Urothelium cell line (cell line): ENCODE measurements at regions not wholly inside any gene's neighbourhood (a gene's known extent, or its start where the extent isn't known, plus 50 kb on each side); places are given as distances from the start of the nearest gene placed in this dataset.
"Not testable (repeated sequence)": the region's sequence is repeated elsewhere in the genome, so short reads cannot be mapped to it uniquely, and the experiment has no call there.

Source experiments
- DNase-seq: peaks from one replicate; pipeline ENCODE4 v3.0.0; 2011; ENCODE audit warnings: low spot score, mixed read lengths
- FAIRE-seq: peaks from 2 replicates; lab custom pipeline; 2011; peaks lifted over from hg19 to GRCh38; lab: Jason Lieb, UNC

- no peak for DNase-seq
- no peak for FAIRE-seq
Observed at GRCh38 chr1:102365071-102365470, 368.3 kb upstream of the OLFM3 start.

- FAIRE-seq (no peak), DNase-seq (no peak)
Observed at GRCh38 chr1:102336602-102337001, 339.9 kb upstream of the OLFM3 start.

- FAIRE-seq (no peak), DNase-seq (no peak)
Observed at GRCh38 chr1:102318104-102318806, 321.5 kb upstream of the OLFM3 start.

- no peak for FAIRE-seq
- no peak for DNase-seq
Observed at GRCh38 chr1:102315096-102315495, 318.4 kb upstream of the OLFM3 start.

- no peak for FAIRE-seq
- no peak for DNase-seq
Observed at GRCh38 chr1:102296116-102296515, 299.4 kb upstream of the OLFM3 start.

- no peak for FAIRE-seq
Observed at GRCh38 chr1:102282955-102283354, 286.2 kb upstream of the OLFM3 start.

GRCh38 chr1:102262994-102263393, 266.3 kb upstream of the OLFM3 start:
- DNase-seq, result no peak
- no peak for FAIRE-seq

More at GRCh38 chr1:102282955-102283354, 286.2 kb upstream of the OLFM3 start:
- DNase-seq, result no peak

GRCh38 chr1:102252731-102253505, 256.2 kb upstream of the OLFM3 start:
- no peak for DNase-seq
- no peak for FAIRE-seq

- FAIRE-seq (no peak), DNase-seq (no peak)
Observed at GRCh38 chr1:102241431-102242338, 245.0 kb upstream of the OLFM3 start.

GRCh38 chr1:102239247-102239646, 242.5 kb upstream of the OLFM3 start:
- no peak for FAIRE-seq
- no peak for DNase-seq

- no peak for DNase-seq
- no peak for FAIRE-seq
Observed at GRCh38 chr1:102234753-102235359, 238.1 kb upstream of the OLFM3 start.

GRCh38 chr1:102219463-102219862, 222.7 kb upstream of the OLFM3 start:
- FAIRE-seq (no peak), DNase-seq (no peak)

GRCh38 chr1:102210891-102211290, 214.2 kb upstream of the OLFM3 start:
- not testable (repeated sequence) for FAIRE-seq, DNase-seq

GRCh38 chr1:102191723-102192122, 195.0 kb upstream of the OLFM3 start:
- FAIRE-seq (no peak), DNase-seq (peak; percentile 23)

GRCh38 chr1:102190429-102190828, 193.7 kb upstream of the OLFM3 start:
- no peak for FAIRE-seq
- no peak for DNase-seq

GRCh38 chr1:102186536-102186935, 189.8 kb upstream of the OLFM3 start:
- no peak for FAIRE-seq
- no peak for DNase-seq

- FAIRE-seq (no peak), DNase-seq (no peak)
Observed at GRCh38 chr1:102185260-102185659, 188.5 kb upstream of the OLFM3 start.

GRCh38 chr1:102184477-102184876, 187.8 kb upstream of the OLFM3 start:
- FAIRE-seq (no peak), DNase-seq (no peak)

GRCh38 chr1:102183711-102184110, 187.0 kb upstream of the OLFM3 start:
- no peak for FAIRE-seq

GRCh38 chr1:102182603-102183260, 186.0 kb upstream of the OLFM3 start:
- no peak for DNase-seq
- FAIRE-seq, result no peak

More at GRCh38 chr1:102183711-102184110, 187.0 kb upstream of the OLFM3 start:
- DNase-seq, result no peak
